Effector memory CD8-positive, alpha-beta T cell (primary cell): ENCODE measurements at regions not wholly inside any gene's neighbourhood (a gene's known extent, or its start where the extent isn't known, plus 50 kb on each side); places are given as distances from the start of the nearest gene placed in this dataset.

Experiments used
- ATAC-seq: fragments of 150-1000 bp; cut with Tn5 transposase; replicated peaks from 2 replicates; pipeline ENCODE4 v1.10.0; 2021; ENCODE audit warnings: mild to moderate bottlenecking, moderate library complexity
- DNase-seq, 3 experiments: peaks; one replicate each; pipeline ENCODE4 v3.0.0; 2021
- H3K27ac Mint-ChIP-seq, 2 donors: one replicate each; pipeline ENCODE4 v1.8.0; 2022; ENCODE audit warnings: mild to moderate bottlenecking in 2 of 2, mixed read lengths in 2 of 2, moderate library complexity in 2 of 2
- H3K27me3 Mint-ChIP-seq, 2 donors: one replicate each; pipeline ENCODE4 v1.8.0; 2022; ENCODE audit warnings: mixed read lengths in 2 of 2
- H3K36me3 Mint-ChIP-seq: one replicate; pipeline ENCODE4 v1.8.0; 2022; ENCODE audit warnings: mild to moderate bottlenecking, moderate library complexity, mixed read lengths; ENCODE audit not compliant: insufficient read depth
- H3K4me1 Mint-ChIP-seq, 2 donors: one replicate each; pipeline ENCODE4 v1.8.0; 2022; ENCODE audit warnings: low read depth in 2 of 2, mixed read lengths in 2 of 2
- H3K4me3 Mint-ChIP-seq, 2 donors: one replicate each; pipeline ENCODE4 v1.8.0; 2022; ENCODE audit warnings: mild to moderate bottlenecking in 2 of 2, mixed read lengths in 2 of 2, moderate library complexity in 2 of 2
- H3K9me3 Mint-ChIP-seq, 2 donors: one replicate each; pipeline ENCODE4 v1.8.0; 2022; ENCODE audit warnings: mixed read lengths in 2 of 2

- DNase-seq (no peak), ATAC-seq (no peak)
- Mint-ChIP-seq H3K9me3 (no peaks in the 10 kb centered on the region), H3K27ac (no peak overlapping the region), H3K4me1 (peaks cover 0 to 1% of the 10 kb centered on the region in 2 donors), H3K27me3 (peaks cover 22 to 72% of the 10 kb centered on the region in 2 donors), H3K36me3 (no peaks in the 10 kb centered on the region), H3K4me3 (no peak overlapping the region)
These were observed 372.3 kb downstream of the MIAT start for GRCh38 chr22:27029584-27030130.

- H3K4me3 Mint-ChIP-seq: no peak overlapping the region
- no peak overlapping the region for H3K27ac Mint-ChIP-seq
- H3K9me3 Mint-ChIP-seq: no peaks in the 10 kb centered on the region
- H3K36me3 Mint-ChIP-seq: no peaks in the 10 kb centered on the region
- H3K4me1 Mint-ChIP-seq: peaks cover 0 to 1% of the 10 kb centered on the region in 2 donors
- ATAC-seq: no peak
- no peak for DNase-seq
- H3K27me3 Mint-ChIP-seq: peaks cover 18 to 51% of the 10 kb centered on the region in 2 donors
These were observed 374.8 kb downstream of the MIAT start for GRCh38 chr22:27032091-27032761.

GRCh38 chr22:27041745-27042310 is 384.4 kb downstream of the MIAT start:
- H3K4me1 Mint-ChIP-seq: no peaks in the 10 kb centered on the region

GRCh38 chr22:27043262-27043661 is 385.9 kb downstream of the MIAT start:
- H3K4me3 Mint-ChIP-seq: no peak overlapping the region
- H3K27ac Mint-ChIP-seq: no peak overlapping the region
- H3K27me3 Mint-ChIP-seq: peaks cover 13 to 41% of the 10 kb centered on the region in 2 donors
- H3K4me1 Mint-ChIP-seq: no peaks in the 10 kb centered on the region
- no peak for DNase-seq
- no peaks in the 10 kb centered on the region for H3K9me3 Mint-ChIP-seq
- H3K36me3 Mint-ChIP-seq: no peaks in the 10 kb centered on the region
- no peak for ATAC-seq

More at GRCh38 chr22:27041745-27042310, 384.4 kb downstream of the MIAT start:
- no peak for DNase-seq
- Mint-ChIP-seq H3K27me3 (peaks cover 19 to 47% of the 10 kb centered on the region in 2 donors), H3K4me3 (no peak overlapping the region), H3K36me3 (no peaks in the 10 kb centered on the region), H3K9me3 (no peaks in the 10 kb centered on the region), H3K27ac (no peak overlapping the region)
- ATAC-seq: no peak

GRCh38 chr22:27045103-27045947 is 387.9 kb downstream of the MIAT start:
- no peak overlapping the region for H3K27ac Mint-ChIP-seq
- H3K4me3 Mint-ChIP-seq: no peak overlapping the region
- no peaks in the 10 kb centered on the region for H3K9me3 Mint-ChIP-seq
- ATAC-seq (no peak), DNase-seq (no peak)
- no peaks in the 10 kb centered on the region for H3K4me1 Mint-ChIP-seq
- H3K36me3 Mint-ChIP-seq: no peaks in the 10 kb centered on the region
- peaks cover 9 to 35% of the 10 kb centered on the region in 2 donors for H3K27me3 Mint-ChIP-seq

GRCh38 chr22:27046086-27046485 is 388.7 kb downstream of the MIAT start:
- ATAC-seq: no peak
- Mint-ChIP-seq H3K27ac (no peak overlapping the region), H3K4me1 (no peaks in the 10 kb centered on the region), H3K9me3 (no peaks in the 10 kb centered on the region), H3K27me3 (peaks cover 15 to 37% of the 10 kb centered on the region in 2 donors), H3K4me3 (no peak overlapping the region), H3K36me3 (no peaks in the 10 kb centered on the region)
- DNase-seq: no peak

- H3K27me3 Mint-ChIP-seq: peaks cover 15 to 38% of the 10 kb centered on the region in 2 donors
These were observed 389.2 kb downstream of the MIAT start for GRCh38 chr22:27046603-27047002.

GRCh38 chr22:27050771-27051170 is 393.4 kb downstream of the MIAT start:
- Mint-ChIP-seq H3K4me1 (no peaks in the 10 kb centered on the region), H3K36me3 (no peaks in the 10 kb centered on the region), H3K27me3 (peaks cover 13 to 30% of the 10 kb centered on the region in 2 donors), H3K4me3 (no peak overlapping the region), H3K27ac (no peak overlapping the region), H3K9me3 (no peaks in the 10 kb centered on the region)
- no peak for DNase-seq
- ATAC-seq: no peak

More at GRCh38 chr22:27046603-27047002, 389.2 kb downstream of the MIAT start:
- Mint-ChIP-seq H3K27ac (no peak overlapping the region), H3K4me3 (no peak overlapping the region), H3K36me3 (no peaks in the 10 kb centered on the region), H3K9me3 (no peaks in the 10 kb centered on the region), H3K4me1 (no peaks in the 10 kb centered on the region)
- DNase-seq (no peak), ATAC-seq (no peak)

- Mint-ChIP-seq H3K36me3 (no peaks in the 10 kb centered on the region), H3K4me3 (no peak overlapping the region), H3K27ac (no peak overlapping the region), H3K27me3 (peaks cover 15 to 37% of the 10 kb centered on the region in 2 donors), H3K9me3 (no peaks in the 10 kb centered on the region), H3K4me1 (no peaks in the 10 kb centered on the region)
- no peak for ATAC-seq
- no peak for DNase-seq
These were observed 394.0 kb downstream of the MIAT start for GRCh38 chr22:27051407-27051806.

- peaks cover 16 to 47% of the 10 kb centered on the region in 2 donors for H3K27me3 Mint-ChIP-seq
- DNase-seq (no peak), ATAC-seq (no peak)
- H3K27ac Mint-ChIP-seq: no peak overlapping the region
- no peaks in the 10 kb centered on the region for H3K9me3 Mint-ChIP-seq
- no peak overlapping the region for H3K4me3 Mint-ChIP-seq
- H3K4me1 Mint-ChIP-seq: no peaks in the 10 kb centered on the region
- no peaks in the 10 kb centered on the region for H3K36me3 Mint-ChIP-seq
These were observed 400.3 kb downstream of the MIAT start for GRCh38 chr22:27057717-27058116.

GRCh38 chr22:27060190-27060589 is 402.8 kb downstream of the MIAT start:
- Mint-ChIP-seq H3K4me3 (no peak overlapping the region), H3K36me3 (no peaks in the 10 kb centered on the region), H3K9me3 (no peaks in the 10 kb centered on the region), H3K27ac (no peak overlapping the region), H3K27me3 (peaks cover 24 to 47% of the 10 kb centered on the region in 2 donors), H3K4me1 (no peaks in the 10 kb centered on the region)
- ATAC-seq: no peak
- DNase-seq: no peak

- no peaks in the 10 kb centered on the region for H3K4me1 Mint-ChIP-seq
- H3K9me3 Mint-ChIP-seq: no peaks in the 10 kb centered on the region
- H3K36me3 Mint-ChIP-seq: no peaks in the 10 kb centered on the region
- ATAC-seq (no peak), DNase-seq (no peak)
- no peak overlapping the region for H3K27ac Mint-ChIP-seq
- H3K27me3 Mint-ChIP-seq: peaks cover 17 to 42% of the 10 kb centered on the region in 2 donors
- H3K4me3 Mint-ChIP-seq: no peak overlapping the region
These were observed 405.5 kb downstream of the MIAT start for GRCh38 chr22:27062910-27063309.

GRCh38 chr22:27063406-27063805 is 406.0 kb downstream of the MIAT start:
- peaks cover 20 to 46% of the 10 kb centered on the region in 2 donors for H3K27me3 Mint-ChIP-seq
- H3K4me3 Mint-ChIP-seq: no peak overlapping the region
- no peak for ATAC-seq
- H3K36me3 Mint-ChIP-seq: no peaks in the 10 kb centered on the region
- H3K4me1 Mint-ChIP-seq: no peaks in the 10 kb centered on the region
- no peaks in the 10 kb centered on the region for H3K9me3 Mint-ChIP-seq
- H3K27ac Mint-ChIP-seq: no peak overlapping the region
- DNase-seq: no peak
